HCT116 (cell line): ENCODE measurements at regions not wholly inside any gene's neighbourhood (a gene's known extent, or its start where the extent isn't known, plus 50 kb on each side); places are given as distances from the start of the nearest gene placed in this dataset.

ENCODE experiments used
- ATAC-seq: fragments of 200-7000 bp; cut with Tn5 transposase; 2 replicates; pipeline ENCODE4 v1.9.1; 2020; ENCODE audit warnings: mild to moderate bottlenecking, moderate library complexity
- BruUV-seq: library from RNA; stranded (reverse); fragments of 400-500 nt; replicated peaks from 2 replicates; lab custom pipeline; 2021; lab: Mats Ljungman, UMichigan
- CTCF ChIA-PET: fragments of 300-600 bp; sonication (Branson Sonifier 250); formaldehyde crosslinking; loops from one replicate; lab custom pipeline; 2021; ENCODE audit warnings: antibody characterized with exemption; lab: Charles Lee
- POLR2A ChIA-PET: fragments of 300-600, 350-600 bp; sonication (Branson Sonifier 250); formaldehyde crosslinking; loops from one replicate; lab custom pipeline; 2021; ENCODE audit warnings: antibody characterized with exemption; lab: Charles Lee
- RAD21 ChIA-PET, 2 experiments: fragments of 300-600 bp; sonication (Branson Sonifier 250); formaldehyde crosslinking; loops; one replicate each; lab custom pipeline; 2023; ENCODE audit warnings: low total read pairs in 2 of 2; ENCODE audit not compliant: uncharacterized antibody in 2 of 2, unreplicated experiment in 2 of 2, low non-redundant PET in 1 of 2; lab: Charles Lee
- DNase-seq: peaks from one replicate; pipeline ENCODE4 v3.0.0-alpha.2; 2010; ENCODE audit warnings: low read depth, low spot score
- H2AFZ ChIP-seq: fragments of 200-600 bp; shearing (Covaris generic), sonication (generic); 2 replicates; pipeline ENCODE4 v1.6.1; 2017; ENCODE audit warnings: low read depth, mixed run types, mixed read lengths, antibody characterized with exemption, low read length; ENCODE audit not compliant: poor library complexity, severe bottlenecking
- H3K27ac ChIP-seq: 2 replicates; pipeline ENCODE4 v1.5.1; 2012; ENCODE audit warnings: low read depth, low read length
- H3K27me3 ChIP-seq: fragments of 200-600 bp; sonication (generic); 2 replicates; pipeline ENCODE4 v1.6.1; 2016; ENCODE audit warnings: mixed run types, low read length, mixed read lengths; ENCODE audit not compliant: insufficient read depth
- H3K36me3 ChIP-seq, 2 experiments: fragments of 200-500 bp in 1 of 2; fragments of 200-600 bp in 1 of 2; sonication (Bioruptor generic) in 1 of 2; sonication (generic) in 1 of 2; 2 replicates each; pipeline versions ENCODE4 v1.5.1 to v1.6.1; 2014 to 2016; ENCODE audit warnings: low read length in 2 of 2, inconsistent platforms in 1 of 2, mixed read lengths in 1 of 2, mixed run types in 1 of 2; ENCODE audit not compliant: insufficient read depth in 2 of 2, control insufficient read depth in 1 of 2
- H3K4me1 ChIP-seq, 2 experiments: fragments of 200-600 bp in 1 of 2; sonication (generic) in 1 of 2; 2 replicates each; pipeline versions ENCODE4 v1.5.1 to v1.6.1; 2012 to 2017; ENCODE audit warnings: low read length in 2 of 2, inconsistent platforms in 1 of 2, mild to moderate bottlenecking in 1 of 2, mixed read lengths in 1 of 2, mixed run types in 1 of 2, moderate library complexity in 1 of 2; ENCODE audit not compliant: insufficient read depth in 2 of 2, control insufficient read depth in 1 of 2
- H3K4me2 ChIP-seq: fragments of 200-600 bp; sonication (generic); 2 replicates; pipeline ENCODE4 v1.6.1; 2017; ENCODE audit warnings: mixed run types, low read length, mixed read lengths
- H3K4me3 ChIP-seq, 2 experiments: fragments of 200-600 bp in 1 of 2; sonication (generic) in 1 of 2; replicated peaks in 1 of 2; 2 replicates each; pipeline ENCODE4 v1.5.1; 2011 to 2016; ENCODE audit warnings: low read length in 2 of 2, control low read depth in 1 of 2, low read depth in 1 of 2, mild to moderate bottlenecking in 1 of 2, mixed read lengths in 1 of 2, mixed run types in 1 of 2
- H3K79me2 ChIP-seq: fragments of 200-600 bp; sonication (generic); 2 replicates; pipeline ENCODE4 v1.6.1; 2017; ENCODE audit warnings: mild to moderate bottlenecking, mixed run types, low read length, moderate library complexity, mixed read lengths; ENCODE audit not compliant: insufficient read depth
- H3K9ac ChIP-seq: fragments of 200-600 bp; sonication (generic); 2 replicates; pipeline ENCODE4 v1.6.1; 2016; ENCODE audit warnings: low read length, mixed read lengths
- H3K9me2 ChIP-seq: fragments of 200-600 bp; sonication (generic), shearing (Covaris generic); 2 replicates; pipeline ENCODE4 v1.6.1; 2017; ENCODE audit warnings: mixed run types, mild to moderate bottlenecking, moderate library complexity; ENCODE audit not compliant: insufficient read depth
- H3K9me3 ChIP-seq, 2 experiments: fragments of 200-500 bp in 1 of 2; fragments of 200-600 bp in 1 of 2; sonication (Bioruptor generic) in 1 of 2; sonication (generic) in 1 of 2; 2 replicates each; pipeline ENCODE4 v1.6.1; 2014 to 2017; ENCODE audit warnings: low read length in 2 of 2, mixed read lengths in 2 of 2, inconsistent platforms in 1 of 2, low read depth in 1 of 2, mild to moderate bottlenecking in 1 of 2, mixed run types in 1 of 2, moderate library complexity in 1 of 2; ENCODE audit not compliant: control insufficient read depth in 1 of 2, insufficient read depth in 1 of 2
- H4K20me1 ChIP-seq: fragments of 200-600 bp; sonication (generic), shearing (Covaris generic); 2 replicates; pipeline ENCODE4 v1.6.1; 2017; ENCODE audit warnings: mixed run types, mild to moderate bottlenecking, moderate library complexity; ENCODE audit not compliant: insufficient read depth
- CBX3 ChIP-seq: IDR thresholded peaks from 2 replicates; pipeline ENCODE4 v1.6.1; 2012; ENCODE audit warnings: low read depth
- CEBPB ChIP-seq: IDR thresholded peaks from 2 replicates; pipeline ENCODE4 v1.6.1; 2012; ENCODE audit warnings: low read depth
- CTCF ChIP-seq, 3 experiments: fragments of 200-600 bp in 1 of 3; sonication (generic) in 1 of 3; IDR thresholded peaks in 2 of 3; conservative IDR thresholded peaks in 1 of 3; 2 replicates each; pipeline ENCODE4 v1.5.1; 2012 to 2017; ENCODE audit warnings: low read depth in 2 of 3, low read length in 2 of 3, antibody characterized with exemption in 1 of 3, borderline replicate concordance in 1 of 3, control low read depth in 1 of 3, mild to moderate bottlenecking in 1 of 3, mixed read lengths in 1 of 3, mixed run types in 1 of 3, moderate library complexity in 1 of 3; ENCODE audit not compliant: insufficient read depth in 1 of 3
- ELF1 ChIP-seq: IDR thresholded peaks from 2 replicates; pipeline ENCODE4 v1.6.1; 2012; ENCODE audit warnings: low read depth, borderline replicate concordance
- EZH2 ChIP-seq: fragments of 200-600 bp; sonication (generic); IDR thresholded peaks from 2 replicates; pipeline ENCODE4 v1.6.1; 2017; ENCODE audit warnings: antibody characterized with exemption, mixed run types
- FOSL1 ChIP-seq: IDR thresholded peaks from 2 replicates; pipeline ENCODE4 v1.6.1; 2012; ENCODE audit warnings: low read depth
- JUND ChIP-seq: IDR thresholded peaks from 2 replicates; pipeline ENCODE4 v1.6.1; 2012
- POLR2A ChIP-seq: IDR thresholded peaks from 2 replicates; pipeline ENCODE4 v1.7.0; 2011; ENCODE audit warnings: borderline replicate concordance; ENCODE audit not compliant: insufficient read depth, insufficient read length; ENCODE audit errors: extremely low read depth
- POLR2AphosphoS5 ChIP-seq: IDR thresholded peaks from 2 replicates; pipeline ENCODE4 v1.6.1; 2011; ENCODE audit warnings: mild to moderate bottlenecking, low read depth, low read length, moderate library complexity
- YY1 ChIP-seq: IDR thresholded peaks from 2 replicates; pipeline ENCODE4 v1.6.1; 2011; ENCODE audit warnings: low read length, low read depth, moderate library complexity, mild to moderate bottlenecking; ENCODE audit not compliant: insufficient replicate concordance; ENCODE audit errors: extremely low read depth
- ZFX ChIP-seq: fragments of 450-650 bp; IDR thresholded peaks from 2 replicates; pipeline ENCODE4 v1.6.1; 2017
- ZNF274 ChIP-seq: fragments of 200-500 bp; sonication (Bioruptor generic); IDR thresholded peaks from 2 replicates; pipeline ENCODE4 v1.6.1; 2014; ENCODE audit warnings: mild to moderate bottlenecking, low read depth, low read length, inconsistent platforms
- intact Hi-C: fragments of 100-400 bp; cut with micrococcal nuclease; formaldehyde crosslinking; loops from 2 replicates; pipeline ENCODE4 v1.10.0; 2022
- TF ChIP-seq, protein P1 (sequence below): IDR thresholded peaks from 2 replicates; pipeline ENCODE4 v1.6.1; 2012
- TF ChIP-seq, protein P2 (sequence below): IDR thresholded peaks from 2 replicates; pipeline ENCODE4 v1.6.1; 2011; ENCODE audit warnings: mild to moderate bottlenecking, low read length, moderate library complexity; ENCODE audit not compliant: insufficient replicate concordance; ENCODE audit errors: extremely low read depth

GRCh38 chr12:88836156-88836555 is 255.9 kb upstream of the KITLG start:
- ChIA-PET POLR2A (no interaction called here), RAD21 (no interaction called here), CTCF (no interaction called here)
- no TSS peak for BruUV-seq
- H3K79me2 ChIP-seq = no peaks in the 10 kb centered on the region
- H3K9me3 ChIP-seq = peaks cover 4 to 24% of the 10 kb centered on the region in 2 experiments; a peak in 2 of 4 replicates
- peak overlapping the region; percentile 58 for H2AFZ ChIP-seq
- 0 out of 2 replicates have a peak, but pooled peaks cover 4% of the 10 kb centered on the region for H3K9me2 ChIP-seq
- no peaks in the 10 kb centered on the region for H4K20me1 ChIP-seq
- H3K27me3 ChIP-seq = no peaks in the 10 kb centered on the region
- DNase-seq (no peak), ATAC-seq (no peak)
- no peak overlapping the region for H3K9ac ChIP-seq
- H3K4me2 ChIP-seq = no peak overlapping the region
- peaks cover 0 to 23% of the 10 kb centered on the region in 2 experiments; a peak in 1 of 4 replicates for H3K4me1 ChIP-seq
- H3K36me3 ChIP-seq = peaks cover 0 to 5% of the 10 kb centered on the region in 2 experiments; a peak in 1 of 4 replicates
- H3K4me3 ChIP-seq = no peak overlapping the region
- intact Hi-C loops = no loop called here
- H3K27ac ChIP-seq = no peak overlapping the region
- TF ChIP-seq ELF1 (no peak), POLR2A (no peak), FOSL1 (no peak), CTCF (IDR thresholded peaks at IDR 0.05 in 2 of 3, conservative IDR thresholded peaks at IDR 0.05 in 1 of 3; ENCODE audit: borderline replicate concordance in 1 of 3, insufficient read depth in 1 of 3, low read depth in 2 of 3, low read length in 2 of 3) (no peak), JUND (no peak)
- TF ChIP-seq, protein P1, sequence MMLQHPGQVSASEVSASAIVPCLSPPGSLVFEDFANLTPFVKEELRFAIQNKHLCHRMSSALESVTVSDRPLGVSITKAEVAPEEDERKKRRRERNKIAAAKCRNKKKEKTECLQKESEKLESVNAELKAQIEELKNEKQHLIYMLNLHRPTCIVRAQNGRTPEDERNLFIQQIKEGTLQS = no peak

GRCh38 chr12:88834226-88834625 is 254.0 kb upstream of the KITLG start:
- Histone ChIP-seq H3K9ac (no peak overlapping the region), H4K20me1 (no peaks in the 10 kb centered on the region), H3K9me3 (peaks cover 0 to 18% of the 10 kb centered on the region in 2 experiments; a peak in 2 of 4 replicates), H3K9me2 (0 out of 2 replicates have a peak, but pooled peaks cover 4% of the 10 kb centered on the region), H3K4me3 (no peak overlapping the region), H3K4me2 (no peak overlapping the region), H3K27ac (no peak overlapping the region), H3K4me1 (peaks cover 0 to 23% of the 10 kb centered on the region in 2 experiments; a peak in 1 of 4 replicates), H3K79me2 (no peaks in the 10 kb centered on the region), H3K36me3 (peaks cover 0 to 5% of the 10 kb centered on the region in 2 experiments; a peak in 1 of 4 replicates), H2AFZ (peak overlapping the region; percentile 11), H3K27me3 (no peaks in the 10 kb centered on the region)
- ATAC-seq (no peak), DNase-seq (no peak)
- BruUV-seq = no TSS peak
- RAD21 ChIA-PET = no interaction called here
- intact Hi-C loops = no loop called here
- POLR2A ChIA-PET = no interaction called here
- CTCF ChIA-PET = no interaction called here
- no peak for TF ChIP-seq CBX3
- TF ChIP-seq YY1 = no peak
- no peak for TF ChIP-seq ZFX
- no peak for TF ChIP-seq EZH2
- no peak for TF ChIP-seq POLR2A
- no peak for TF ChIP-seq CEBPB
- TF ChIP-seq, protein P2, sequence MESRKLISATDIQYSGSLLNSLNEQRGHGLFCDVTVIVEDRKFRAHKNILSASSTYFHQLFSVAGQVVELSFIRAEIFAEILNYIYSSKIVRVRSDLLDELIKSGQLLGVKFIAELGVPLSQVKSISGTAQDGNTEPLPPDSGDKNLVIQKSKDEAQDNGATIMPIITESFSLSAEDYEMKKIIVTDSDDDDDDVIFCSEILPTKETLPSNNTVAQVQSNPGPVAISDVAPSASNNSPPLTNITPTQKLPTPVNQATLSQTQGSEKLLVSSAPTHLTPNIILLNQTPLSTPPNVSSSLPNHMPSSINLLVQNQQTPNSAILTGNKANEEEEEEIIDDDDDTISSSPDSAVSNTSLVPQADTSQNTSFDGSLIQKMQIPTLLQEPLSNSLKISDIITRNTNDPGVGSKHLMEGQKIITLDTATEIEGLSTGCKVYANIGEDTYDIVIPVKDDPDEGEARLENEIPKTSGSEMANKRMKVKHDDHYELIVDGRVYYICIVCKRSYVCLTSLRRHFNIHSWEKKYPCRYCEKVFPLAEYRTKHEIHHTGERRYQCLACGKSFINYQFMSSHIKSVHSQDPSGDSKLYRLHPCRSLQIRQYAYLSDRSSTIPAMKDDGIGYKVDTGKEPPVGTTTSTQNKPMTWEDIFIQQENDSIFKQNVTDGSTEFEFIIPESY = no peak
- TF ChIP-seq JUND = no peak
- no peak for TF ChIP-seq POLR2AphosphoS5
- TF ChIP-seq ZNF274 = no peak
